HG03159 (cell line): ENCODE measurements at regions not wholly inside any gene's neighbourhood (a gene's known extent, or its start where the extent isn't known, plus 50 kb on each side); places are given as distances from the start of the nearest gene placed in this dataset.
"Not testable (repeated sequence)": the region's sequence is repeated elsewhere in the genome, so short reads cannot be mapped to it uniquely, and the experiment has no call there.

Experiments used
- ATAC-seq: cut with Tn5 transposase; IDR thresholded peaks from one replicate; pipeline ENCODE4 v1.9.1; 2021; ENCODE audit warnings: mild to moderate bottlenecking, moderate library complexity; ENCODE audit not compliant: unreplicated experiment

DNA sequence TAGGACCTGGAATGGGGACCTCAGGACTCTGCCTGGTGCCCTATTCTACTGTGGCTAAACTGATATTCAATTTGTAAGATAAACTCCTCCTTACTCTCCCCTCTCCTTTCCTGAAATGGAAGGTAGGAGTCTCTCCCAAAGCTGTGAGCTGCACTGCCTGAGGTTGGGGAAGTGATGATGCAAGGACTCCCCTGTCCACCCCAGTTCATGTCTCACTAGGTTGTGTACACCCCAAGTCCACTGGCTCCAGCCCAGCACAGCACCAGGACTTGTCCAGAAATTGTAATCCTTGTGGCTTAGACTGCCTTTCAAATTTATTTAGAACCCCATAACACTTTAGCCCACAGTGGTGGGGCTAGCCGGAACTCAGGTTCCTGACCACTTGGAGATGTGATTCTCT is 247.2 kb upstream of the CTBP2 start:
- ATAC-seq: no peak

DNA sequence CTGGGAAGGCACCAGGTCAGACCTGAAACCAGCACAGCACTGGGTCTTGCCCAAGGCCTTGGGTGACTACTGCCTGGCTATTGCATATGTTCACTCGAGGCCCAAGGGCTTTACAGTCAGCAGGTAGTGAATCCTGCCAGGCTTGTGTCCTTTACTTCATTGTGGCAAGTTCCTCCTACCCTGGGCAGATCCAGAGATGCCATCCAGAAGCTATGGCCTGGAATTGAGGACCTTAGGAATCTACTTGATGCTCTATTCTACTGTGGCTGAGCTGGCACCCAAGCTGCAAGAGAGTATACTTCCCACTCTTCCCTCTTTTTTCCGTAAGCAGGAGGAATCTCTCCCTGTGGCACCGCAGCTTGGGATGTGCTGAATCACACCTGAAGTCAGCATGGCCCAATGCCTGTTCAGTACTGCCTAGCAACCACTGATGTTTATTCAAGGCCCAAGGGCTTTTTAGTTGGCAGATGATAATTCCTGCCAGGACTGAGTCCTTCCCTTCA is 246.7 kb upstream of the CTBP2 start:
- ATAC-seq: no peak

- ATAC-seq: not testable (repeated sequence)
Observed at GRCh38 chr10:125404902-125405301, 244.5 kb upstream of the CTBP2 start.

DNA sequence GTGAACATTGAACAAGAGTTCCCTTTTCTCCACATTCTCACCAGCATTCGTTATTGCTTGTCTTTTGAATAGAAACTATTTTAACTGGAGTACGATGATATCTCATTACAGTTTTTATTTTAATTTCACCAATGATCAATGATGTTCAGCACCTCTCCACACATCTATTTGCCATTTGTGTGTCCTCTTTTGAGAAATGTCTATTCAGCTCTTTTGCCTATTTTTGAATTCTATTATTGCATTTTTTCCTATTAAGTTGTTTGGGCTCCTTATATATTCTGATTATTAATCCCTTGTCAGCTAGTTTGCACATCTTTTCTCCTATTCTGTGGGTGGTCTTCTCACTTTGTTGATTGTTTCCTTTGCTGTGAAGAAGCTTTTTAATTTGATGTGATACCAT is 241.1 kb upstream of the CTBP2 start:
- no peak for ATAC-seq

- no peak for ATAC-seq
Observed at GRCh38 chr10:125399289-125399688, 238.9 kb upstream of the CTBP2 start.

DNA sequence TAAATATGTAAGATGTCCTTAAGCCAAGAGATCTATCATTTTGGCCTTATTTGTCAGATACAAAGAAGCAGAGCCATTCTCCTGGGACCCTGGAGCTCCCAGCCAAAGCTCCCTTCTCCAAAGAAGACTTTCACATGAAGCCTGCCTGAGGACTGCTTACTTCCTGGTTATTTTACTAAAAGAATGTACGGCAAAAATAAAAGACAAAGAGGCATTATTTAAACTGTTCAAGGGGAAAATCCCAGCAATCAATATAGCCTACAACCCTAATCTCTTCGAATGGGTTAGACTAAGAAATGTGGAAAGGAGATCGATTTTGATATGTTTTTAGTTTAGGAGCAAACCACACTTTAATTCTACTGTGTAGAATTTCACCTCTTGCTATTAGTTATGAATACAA is 237.9 kb upstream of the CTBP2 start:
- no peak for ATAC-seq

DNA sequence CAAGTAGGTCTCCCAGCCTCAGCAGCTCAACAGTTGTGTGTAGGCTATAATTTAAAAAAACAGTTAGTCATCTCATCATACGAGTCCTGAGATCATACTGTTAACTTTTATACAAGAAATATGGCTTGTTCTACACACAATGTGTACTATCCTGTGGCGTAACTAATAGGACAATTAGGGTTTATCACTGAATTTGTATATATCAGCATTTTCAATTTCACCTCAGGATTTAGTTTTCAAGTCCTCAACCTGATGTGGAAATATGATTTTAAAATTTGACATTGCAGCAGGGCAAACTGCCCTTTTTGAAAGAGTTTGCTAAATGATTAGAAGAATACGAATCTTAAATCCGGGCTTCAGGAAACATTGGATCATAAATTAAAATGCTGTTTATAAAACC is 237.2 kb upstream of the CTBP2 start:
- no peak for ATAC-seq

GRCh38 chr10:125396676-125397075 is 236.3 kb upstream of the CTBP2 start:
- ATAC-seq: no peak

DNA sequence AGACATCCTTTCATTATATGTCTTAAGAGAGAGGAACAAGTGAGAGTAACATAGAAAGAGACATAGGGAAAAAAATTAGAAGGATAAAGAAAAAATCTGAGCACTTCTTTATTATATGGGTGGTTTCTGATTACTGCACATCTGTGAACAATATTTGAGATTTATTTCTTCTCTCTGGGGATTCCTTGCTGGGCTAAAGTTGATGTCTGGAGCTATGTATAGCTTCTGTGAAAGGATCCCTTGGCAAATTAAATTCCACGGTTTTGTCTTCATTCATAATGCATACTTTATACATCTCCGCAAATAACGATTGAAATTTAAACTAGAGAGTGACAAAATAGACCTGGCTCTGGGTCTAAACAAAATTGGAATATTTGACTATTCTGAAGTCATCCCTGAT is 232.2 kb upstream of the CTBP2 start:
- no peak for ATAC-seq

- no peak for ATAC-seq
Observed at GRCh38 chr10:125392154-125392553, 231.8 kb upstream of the CTBP2 start.

- ATAC-seq: no peak
Observed at GRCh38 chr10:125389648-125390047, 229.3 kb upstream of the CTBP2 start.

DNA sequence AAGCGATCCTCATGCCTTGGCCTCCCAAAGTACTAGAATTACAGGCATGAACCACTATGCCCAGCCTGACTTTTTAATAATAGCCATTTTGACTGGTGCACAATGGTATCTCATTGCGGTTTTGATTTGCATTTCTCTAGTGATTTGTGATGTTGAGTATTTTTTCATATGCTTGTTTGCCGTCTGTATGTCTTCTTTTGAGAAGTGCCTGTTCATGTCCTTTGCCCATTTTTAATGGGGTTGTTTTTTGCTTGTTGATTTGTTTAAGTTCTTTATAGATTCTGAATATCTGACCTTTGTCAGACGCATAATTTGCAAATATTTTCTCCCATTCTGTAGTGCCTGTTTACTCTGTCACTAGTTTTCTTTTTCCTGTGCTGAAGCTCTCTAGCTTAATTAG is 219.2 kb upstream of the CTBP2 start:
- no peak for ATAC-seq

GRCh38 chr10:125377368-125377767 is 217.0 kb upstream of the CTBP2 start:
- no peak for ATAC-seq

GRCh38 chr10:125375210-125375609 is 214.8 kb upstream of the CTBP2 start:
- ATAC-seq: no peak

DNA sequence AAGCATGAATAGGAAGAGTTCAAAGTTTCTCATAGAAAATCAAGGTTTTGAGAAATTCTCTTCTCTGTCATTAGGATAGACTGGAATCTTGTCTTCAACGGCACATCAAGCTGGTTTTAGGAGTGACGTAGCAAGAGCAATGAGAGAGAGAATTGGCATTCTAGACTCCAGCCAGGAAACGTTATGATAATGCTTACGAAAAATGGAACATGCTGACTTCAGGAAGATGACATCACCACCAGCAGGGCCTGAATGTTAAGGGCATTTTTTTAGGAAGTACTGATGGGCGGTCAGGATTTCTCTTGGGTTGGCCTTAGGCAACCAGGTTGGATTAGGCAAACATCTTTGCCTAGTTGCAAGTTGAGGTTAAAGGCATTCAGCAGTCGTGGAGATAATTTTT is 213.2 kb upstream of the CTBP2 start:
- ATAC-seq: no peak

DNA sequence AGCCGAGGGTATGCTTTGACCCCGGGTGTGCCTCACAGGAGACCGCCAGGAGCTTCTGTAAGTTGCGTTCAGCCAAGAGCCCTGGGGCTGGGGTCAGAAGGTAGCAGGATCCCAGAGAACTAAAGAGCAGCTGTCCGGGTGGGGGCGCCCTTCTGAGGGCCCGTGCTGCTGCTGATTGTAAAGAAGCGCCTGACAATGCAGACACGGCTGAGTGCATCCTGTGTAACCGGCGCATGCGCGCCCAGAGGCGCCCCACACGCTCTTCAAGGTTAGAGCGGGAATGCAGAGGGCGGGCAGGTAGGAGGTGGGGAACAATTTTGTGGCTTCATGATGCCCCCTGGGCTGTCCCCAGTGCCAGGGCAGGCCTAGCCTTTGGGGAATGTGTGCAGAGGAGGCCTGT is 210.2 kb upstream of the CTBP2 start:
- no peak for ATAC-seq

DNA sequence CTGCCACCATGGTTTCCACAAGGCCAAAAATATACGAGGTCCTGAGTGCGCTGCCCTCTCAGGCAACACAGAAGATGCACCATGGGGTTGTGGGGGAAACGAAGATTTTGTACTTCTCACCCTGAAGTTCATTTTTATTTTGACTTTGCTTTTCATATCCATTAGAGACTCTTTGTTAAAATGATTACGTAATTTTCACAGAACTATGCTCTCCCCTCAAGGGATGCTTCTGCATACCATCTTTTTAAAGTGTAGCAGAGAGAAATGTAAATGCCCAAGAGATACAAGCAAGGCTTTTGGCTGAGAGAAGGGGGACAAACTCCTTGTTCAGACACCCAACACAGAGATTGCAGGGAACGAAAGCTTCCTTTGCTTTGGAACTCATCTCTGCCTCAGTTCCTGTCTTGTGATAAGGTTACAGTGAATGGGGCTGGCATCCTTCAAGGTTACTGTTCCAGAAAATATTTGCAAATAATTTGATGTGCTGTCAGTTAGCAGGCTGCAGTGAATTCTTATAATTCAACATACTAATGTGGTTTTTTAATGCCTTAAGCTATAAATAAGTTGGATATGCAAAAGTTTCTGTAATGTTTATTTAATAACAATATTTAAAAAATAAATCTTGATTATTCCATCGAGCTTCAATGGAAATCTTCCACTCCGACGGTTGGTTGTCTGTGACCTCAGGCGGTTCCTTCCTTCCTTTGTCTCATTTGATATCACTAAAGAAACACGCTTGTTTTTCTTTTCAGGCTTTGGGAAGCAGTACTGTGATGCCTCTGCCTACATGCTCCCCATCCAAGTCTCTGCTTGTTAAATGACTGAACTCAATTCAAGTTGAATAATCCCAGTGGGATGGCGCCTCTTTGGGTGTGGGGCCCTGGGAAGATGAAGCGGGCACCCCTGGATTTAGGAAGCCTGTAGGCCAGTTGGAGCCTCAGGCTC is 209.3 kb upstream of the CTBP2 start:
- no peak for ATAC-seq

GRCh38 chr10:125368146-125368545 is 207.8 kb upstream of the CTBP2 start:
- ATAC-seq: no peak

GRCh38 chr10:125363791-125364190 is 203.4 kb upstream of the CTBP2 start:
- ATAC-seq: no peak

GRCh38 chr10:125362950-125363349 is 202.6 kb upstream of the CTBP2 start:
- no peak for ATAC-seq

DNA sequence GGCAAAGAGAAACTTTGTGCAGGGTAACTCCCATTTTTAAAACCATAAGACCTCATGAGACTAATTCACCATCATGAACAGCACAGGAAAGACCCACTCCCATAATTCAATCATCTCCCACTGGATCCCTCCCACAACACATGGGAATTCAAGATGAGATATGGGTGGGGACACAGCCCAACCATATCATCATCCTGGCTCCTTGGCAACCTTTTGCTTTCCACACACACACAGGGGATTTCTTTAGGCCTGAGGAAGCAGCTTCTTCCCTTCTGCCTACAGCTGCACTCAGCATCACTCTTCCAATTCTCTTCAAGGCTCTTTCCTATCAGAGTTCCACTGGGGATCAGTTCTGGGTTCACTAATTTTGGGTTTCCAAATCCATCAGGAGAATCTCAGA is 199.0 kb upstream of the CTBP2 start:
- no peak for ATAC-seq

DNA sequence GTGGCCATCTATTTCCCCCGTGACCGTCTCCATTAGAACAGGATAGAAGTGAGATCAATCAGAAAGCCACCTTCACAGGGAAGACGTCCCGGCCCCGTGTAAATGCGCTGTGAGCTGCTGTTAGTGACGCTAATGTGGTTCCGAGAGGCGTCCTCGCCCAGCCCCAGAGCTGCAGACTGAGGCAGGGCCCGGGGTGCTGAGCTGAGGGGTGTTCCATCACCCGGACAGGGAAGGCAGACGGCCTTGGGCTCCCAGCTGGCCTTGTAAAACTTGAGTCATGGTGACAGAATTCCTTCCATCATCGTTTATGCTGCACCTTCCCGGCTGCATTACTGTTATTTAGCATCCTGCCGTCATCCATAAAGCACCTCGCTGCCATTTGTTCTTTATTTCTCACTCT is 195.3 kb upstream of the CTBP2 start:
- no peak for ATAC-seq

DNA sequence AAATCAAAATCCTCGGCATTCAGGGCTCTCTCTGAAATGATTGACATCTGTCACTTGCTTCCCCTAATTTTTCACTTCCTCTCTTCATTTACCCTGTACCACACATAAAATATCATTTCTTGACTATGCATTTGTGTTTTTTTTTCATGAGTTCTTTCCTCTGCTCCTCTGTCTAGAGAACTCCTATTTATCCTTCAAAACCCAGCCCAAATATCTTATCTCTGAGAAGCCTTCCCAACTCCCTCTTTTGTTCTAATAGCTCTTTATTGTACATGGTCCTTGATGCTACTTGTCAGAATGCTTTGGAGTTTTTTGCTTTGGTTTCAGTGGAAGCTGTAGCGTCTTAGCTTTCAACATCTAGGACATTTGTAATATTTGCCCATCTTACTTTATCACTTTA is 190.2 kb upstream of the CTBP2 start:
- no peak for ATAC-seq
